T-helper 2 cell (primary cell): ENCODE measurements at regions not wholly inside any gene's neighbourhood (a gene's known extent, or its start where the extent isn't known, plus 50 kb on each side); places are given as distances from the start of the nearest gene placed in this dataset.
A peak's percentile ranks its signal among the peaks of the same experiment; 100 is the strongest.

ENCODE experiments used
- DNase-seq, 5 experiments: peaks; one replicate each; pipeline versions ENCODE4 v3.0.0 to v3.0.0-alpha.2; 2012 to 2022

GRCh38 chr7:35533902-35534301, 161.0 kb downstream of the HERPUD2 start:
- DNase-seq, result no peak

- no peak for DNase-seq
Measured at GRCh38 chr7:35530124-35531109, 164.5 kb downstream of the HERPUD2 start.

DNA sequence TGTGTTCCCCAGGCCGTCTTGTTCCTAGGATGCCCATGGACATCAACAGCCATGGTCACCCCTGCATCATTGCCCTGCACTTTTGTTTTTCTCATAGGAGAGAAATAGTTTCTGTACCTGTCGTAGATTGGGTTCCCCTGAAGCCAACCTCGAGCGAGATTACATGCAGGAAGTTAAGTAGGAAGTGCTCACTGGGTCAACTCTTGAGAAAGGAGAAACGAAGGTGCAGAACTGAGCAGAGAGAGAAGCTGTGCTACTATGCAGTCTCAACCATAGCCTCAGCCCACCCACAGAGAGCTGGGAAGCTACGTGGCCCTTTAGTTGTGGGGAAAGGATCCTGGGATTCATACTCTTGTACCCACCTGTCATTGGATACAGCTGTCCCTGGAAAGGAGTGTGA, 165.2 kb downstream of the HERPUD2 start:
- no peak for DNase-seq

- DNase-seq, result no peak
Measured at GRCh38 chr7:35528381-35528977, 166.5 kb downstream of the HERPUD2 start.

DNA sequence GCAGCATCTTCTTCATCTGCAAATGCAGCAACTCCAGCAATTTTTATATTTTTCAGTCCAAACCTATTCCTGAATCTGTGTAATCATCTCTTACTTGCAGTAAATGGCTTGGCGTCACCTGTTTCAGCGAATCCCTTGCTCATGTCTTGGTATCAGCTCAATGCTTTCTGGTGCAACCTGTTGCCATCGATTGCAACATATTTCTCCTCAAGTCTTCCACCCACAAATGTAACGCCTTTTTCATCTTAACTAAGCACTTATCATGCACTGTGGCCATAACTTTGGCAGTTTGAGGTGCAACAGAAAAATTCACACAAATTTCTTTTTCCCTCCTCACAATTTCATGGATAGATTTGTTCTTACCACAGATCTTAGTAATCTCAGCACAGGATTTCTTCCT, 168.3 kb downstream of the HERPUD2 start:
- DNase-seq, result no peak

DNA sequence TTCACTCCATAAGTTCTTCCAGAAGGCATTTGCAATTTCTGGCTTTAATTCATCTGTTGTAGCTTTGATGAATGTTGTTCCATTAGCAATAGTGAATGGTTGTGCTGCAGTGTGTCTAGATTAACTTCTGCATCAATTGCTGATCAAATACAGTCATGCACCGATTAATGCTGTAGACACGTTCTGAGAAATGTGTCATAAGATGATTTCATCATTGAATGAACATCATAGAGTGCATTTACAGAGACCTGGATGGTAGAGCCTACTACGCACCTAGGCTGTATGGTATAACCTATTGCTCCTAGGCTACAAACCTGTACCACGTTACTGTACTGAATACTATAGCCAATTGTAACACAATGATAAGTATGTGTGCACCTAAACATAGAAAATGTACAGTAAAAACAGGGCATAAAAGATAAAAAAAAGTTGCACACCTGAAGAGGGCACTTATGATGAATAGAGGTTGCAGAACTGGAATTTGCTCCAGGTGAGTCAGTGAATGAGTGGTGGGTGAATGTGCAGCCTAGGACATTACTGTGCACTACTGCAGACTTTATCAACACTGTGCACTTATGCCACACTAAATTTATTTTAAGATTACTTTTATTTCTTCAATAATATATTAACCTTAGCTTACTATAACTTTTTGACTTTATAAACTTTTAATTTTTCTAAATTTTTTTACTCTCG, 170.7 kb downstream of the HERPUD2 start:
- no peak for DNase-seq

GRCh38 chr7:35523292-35523691, 171.6 kb downstream of the HERPUD2 start:
- DNase-seq, result no peak

DNA sequence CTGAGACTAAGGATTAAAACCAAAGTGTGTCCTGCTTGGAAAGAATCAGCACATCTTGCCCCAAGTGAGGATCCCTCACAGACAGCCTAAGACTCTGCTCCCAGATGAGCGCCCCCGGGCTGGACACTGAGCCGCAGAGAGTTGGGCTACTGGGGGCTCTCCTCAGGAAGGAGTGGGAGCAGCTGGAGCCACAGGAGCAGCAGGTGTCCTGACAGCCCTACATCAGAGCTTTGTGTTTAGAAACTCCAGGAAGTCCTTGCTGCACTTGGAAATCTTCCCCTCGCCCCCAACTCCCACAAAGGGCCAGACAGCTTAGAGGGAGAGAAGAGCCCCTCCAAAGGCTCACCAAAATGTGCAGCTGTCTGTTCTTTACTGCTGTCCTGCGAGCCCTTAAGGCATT, 172.2 kb downstream of the HERPUD2 start:
- DNase-seq, result no peak

- DNase-seq, result no peak
Measured at GRCh38 chr7:35521941-35522340, 173.0 kb downstream of the HERPUD2 start.

GRCh38 chr7:35520810-35521625, 173.9 kb downstream of the HERPUD2 start:
- DNase-seq, result no peak

GRCh38 chr7:35519971-35520809, 174.7 kb downstream of the HERPUD2 start:
- DNase-seq, result peak in 4 of 5 experiments; percentile 2 to 69 (median 14)

- DNase-seq, result no peak
Measured at GRCh38 chr7:35518767-35519166, 176.2 kb downstream of the HERPUD2 start.

DNA sequence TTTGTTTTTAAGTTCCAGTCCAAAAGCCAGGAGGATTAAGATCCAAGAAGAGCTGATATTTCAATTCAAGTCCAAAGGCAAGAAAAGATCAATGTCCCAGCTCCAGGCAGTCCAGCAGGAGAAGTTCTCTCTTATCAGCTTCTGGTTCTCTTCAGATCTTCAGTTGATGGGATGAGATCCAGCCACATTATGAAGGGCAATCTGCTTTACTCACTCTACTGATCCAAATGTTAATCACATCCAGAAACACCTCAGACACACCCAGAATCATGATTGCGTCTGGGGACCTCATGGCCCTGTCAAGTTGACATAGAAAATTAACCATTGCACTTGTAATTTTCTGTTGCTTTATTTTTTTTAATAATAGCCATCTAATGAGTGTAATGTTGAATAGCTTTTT, 178.4 kb downstream of the HERPUD2 start:
- no peak for DNase-seq

DNA sequence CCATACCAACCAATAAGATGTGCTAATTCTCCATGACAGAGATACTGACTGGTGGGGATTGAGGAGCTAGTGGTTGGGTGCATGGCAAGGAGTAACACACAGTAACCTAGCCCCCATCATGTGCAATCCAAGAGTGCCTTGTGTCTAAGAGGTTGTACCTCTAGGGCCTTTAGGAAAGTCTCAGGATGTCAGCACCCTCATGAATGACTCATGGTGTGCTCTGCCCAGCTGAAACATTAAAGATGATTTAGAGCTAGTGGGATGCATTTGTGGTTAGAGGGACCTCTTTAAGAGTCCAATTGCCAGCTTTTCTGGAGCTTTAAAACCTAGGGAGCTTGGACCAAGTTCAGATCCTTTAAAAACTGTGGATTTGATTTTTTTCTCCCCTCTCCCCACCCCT, 181.1 kb downstream of the HERPUD2 start:
- no peak for DNase-seq

DNA sequence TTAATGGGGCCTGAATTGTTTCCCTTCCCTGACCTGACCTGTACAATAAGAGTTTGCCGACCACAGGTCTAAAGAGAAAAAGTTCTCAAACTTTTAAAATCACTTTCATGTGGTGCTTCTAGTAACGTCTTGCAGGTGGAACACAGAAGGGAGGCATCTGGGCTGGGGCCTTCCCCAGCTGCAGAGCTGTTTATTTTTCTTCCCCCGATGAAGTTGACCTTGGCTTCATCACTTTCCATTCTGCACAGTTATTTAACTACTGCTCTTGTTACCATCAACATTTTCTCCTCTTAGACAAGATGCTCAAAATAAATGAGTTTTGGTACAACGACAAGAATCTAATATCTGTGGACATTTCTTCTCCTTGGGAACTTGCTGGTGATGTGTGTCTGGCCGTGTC, 181.7 kb downstream of the HERPUD2 start:
- no peak for DNase-seq

- no peak for DNase-seq
Measured at GRCh38 chr7:35512716-35513115, 182.2 kb downstream of the HERPUD2 start.

DNA sequence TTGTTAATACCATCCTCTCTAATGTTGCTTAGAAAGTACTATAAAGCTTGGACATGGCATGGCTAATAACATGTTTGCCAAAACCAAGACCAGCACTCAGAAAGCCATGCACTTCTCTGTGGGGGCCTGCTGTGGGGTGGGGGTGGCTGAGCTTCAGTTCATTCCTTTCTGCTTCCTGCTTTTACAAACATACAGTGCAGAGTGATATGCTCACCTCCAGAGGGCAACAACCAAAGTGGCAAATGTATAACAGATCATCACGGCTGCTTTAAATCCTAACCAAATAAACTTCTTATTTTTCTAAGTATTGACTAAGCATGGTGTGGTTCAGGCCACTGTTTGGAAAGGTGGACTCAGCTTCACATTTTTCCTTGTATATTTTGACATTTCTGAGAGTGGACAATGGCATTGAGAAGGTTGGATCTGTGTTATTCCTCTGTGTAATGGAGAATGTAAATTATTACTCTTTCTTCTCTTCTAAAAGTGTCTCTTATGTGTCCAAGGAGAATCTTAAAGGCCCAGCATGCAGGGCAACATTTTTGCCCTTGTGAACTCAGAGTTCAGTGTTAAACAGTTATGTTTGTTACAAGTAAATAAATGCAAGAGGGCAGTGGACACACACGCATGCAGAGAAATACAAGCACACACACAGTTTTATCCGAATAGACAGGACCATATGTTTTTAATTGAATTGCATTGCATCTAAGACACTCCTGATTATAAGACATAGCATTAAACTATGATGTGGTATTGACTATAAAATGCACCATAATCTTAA, 186.1 kb downstream of the HERPUD2 start:
- peak in 1 of 5 experiments; percentile 5 for DNase-seq

DNA sequence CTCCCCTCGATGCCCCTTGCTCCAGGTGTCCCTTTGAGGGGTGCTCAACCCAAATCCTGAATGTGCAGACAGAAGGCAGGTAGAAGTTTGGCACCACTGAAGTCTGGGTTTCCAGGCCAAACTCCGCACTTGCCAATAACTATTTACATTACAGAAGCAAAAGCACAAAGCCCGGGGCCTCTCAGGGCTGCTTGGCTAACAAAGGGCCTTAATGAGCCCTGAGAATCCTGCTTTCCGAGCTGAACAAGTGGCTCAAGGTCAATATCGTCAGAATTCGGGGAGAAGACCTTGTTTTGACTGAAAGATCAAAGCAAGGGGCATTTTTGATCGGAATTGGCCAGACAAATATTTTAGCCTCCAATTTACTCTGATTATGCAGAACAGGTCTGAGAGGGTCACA, 189.9 kb downstream of the HERPUD2 start:
- no peak for DNase-seq

DNA sequence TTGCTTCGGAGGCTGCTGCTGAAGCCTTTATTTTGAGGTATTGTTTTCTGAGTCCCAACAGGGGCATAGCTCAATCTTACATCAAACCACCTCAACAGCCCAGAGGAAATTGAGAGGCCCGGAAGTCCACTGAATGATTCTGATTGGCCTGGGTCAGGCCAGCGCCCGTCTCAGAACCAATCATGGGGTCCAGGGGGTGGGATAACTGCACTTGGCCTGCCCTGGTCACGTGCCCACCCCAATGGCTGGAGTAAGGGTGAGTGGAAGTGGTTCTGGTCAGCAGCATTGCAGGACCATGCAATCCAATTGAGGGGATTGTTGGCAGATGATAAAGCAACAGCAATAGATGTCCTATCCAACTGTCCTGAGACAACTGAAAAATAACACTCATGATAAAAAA, 190.6 kb downstream of the HERPUD2 start:
- no peak for DNase-seq

GRCh38 chr7:35501681-35502080, 193.3 kb downstream of the HERPUD2 start:
- no peak for DNase-seq

GRCh38 chr7:35499226-35499625, 195.7 kb downstream of the HERPUD2 start:
- DNase-seq, result no peak
